Esophagus squamous epithelium (tissue), 5 donors: ENCODE measurements at regions not wholly inside any gene's neighbourhood (a gene's known extent, or its start where the extent isn't known, plus 50 kb on each side); places are given as distances from the start of the nearest gene placed in this dataset.
A peak's percentile ranks its signal among the peaks of the same experiment; 100 is the strongest.

Experiments
- DNase-seq: peaks from one replicate; lab custom pipeline; 2025; lab: John Stamatoyannopoulos, UW
- H3K27ac ChIP-seq, 4 donors: fragments of 200-600 bp; sonication (generic); one replicate each; pipeline ENCODE4 v1.5.1; 2016 to 2019; ENCODE audit warnings: mild to moderate bottlenecking in 1 of 4
- H3K27me3 ChIP-seq, 4 donors: fragments of 200-600 bp; sonication (generic); 1 replicate in 3 of 4; 2 replicates in 1 of 4; pipeline versions ENCODE4 v1.5.1 to v1.6.0; 2017 to 2021; ENCODE audit warnings: antibody characterized with exemption in 1 of 4
- H3K36me3 ChIP-seq, 3 donors: fragments of 200-600 bp; sonication (generic); one replicate each; pipeline ENCODE4 v1.5.1; 2016 to 2019
- H3K4me1 ChIP-seq, 3 donors: fragments of 200-600 bp; sonication (generic); one replicate each; pipeline ENCODE4 v1.5.1; 2017 to 2019
- H3K4me3 ChIP-seq, 4 donors: fragments of 200-600 bp; sonication (generic); 1 replicate in 3 of 4; 2 replicates in 1 of 4; pipeline ENCODE4 v1.5.1; 2016 to 2019; ENCODE audit warnings: mild to moderate bottlenecking in 2 of 4, moderate library complexity in 1 of 4
- H3K9me3 ChIP-seq, 3 donors: fragments of 200-600 bp; sonication (generic); one replicate each; pipeline ENCODE4 v1.5.1; 2016 to 2019
- CTCF ChIP-seq, 6 experiments: fragments of 450-650 bp in 4 of 6; fragments of 200-600 bp in 2 of 6; sonication (generic) in 2 of 6; IDR thresholded peaks; one replicate each; pipeline ENCODE4 v1.5.1; 2016 to 2019; ENCODE audit warnings: antibody characterized with exemption in 6 of 6, mild to moderate bottlenecking in 4 of 6, moderate library complexity in 4 of 6
- POLR2A ChIP-seq, 4 donors: fragments of 450-650 bp; IDR thresholded peaks; one replicate each; pipeline ENCODE4 v1.6.1; 2017; ENCODE audit warnings: antibody characterized with exemption in 4 of 4, mild to moderate bottlenecking in 4 of 4, moderate library complexity in 3 of 4
- WGBS, 2 donors: methylation state at CpG; one replicate each; pipeline ENCODE4 v1.1.5; 2018; 5-methylcytosine and 5-hydroxymethylcytosine counted together
- intact Hi-C: fragments of 100-400 bp; cut with DNase I; formaldehyde crosslinking; loops from one replicate; pipeline ENCODE4 v1.15.0; 2022
- donor health status: DM: yes; HTN: yes; CAD: no.

GRCh38 chr20:39532205-39532604 lies 570.1 kb downstream of the DHX35 start:
- no peak for TF ChIP-seq CTCF (IDR thresholded peaks at IDR 0.05)
- TF ChIP-seq POLR2A (IDR thresholded peaks at IDR 0.05), result no peak
- H3K27me3 ChIP-seq, result no peaks in the 10 kb centered on the region
- peaks cover 0 to 13% (median 0%) of the 10 kb centered on the region in 3 donors for H3K4me1 ChIP-seq
- intact Hi-C loops, result no loop called here
- H3K4me3 ChIP-seq, result no peak overlapping the region
- no peak overlapping the region for H3K27ac ChIP-seq
- 9 to 33% methylated on average over 1 of the region's 1 CpG for WGBS, 2 donors
- no peaks in the 10 kb centered on the region for H3K36me3 ChIP-seq
- H3K9me3 ChIP-seq, result no peaks in the 10 kb centered on the region
- no peak for DNase-seq

- Histone ChIP-seq H3K27ac (no peak overlapping the region), H3K36me3 (no peaks in the 10 kb centered on the region), H3K27me3 (no peaks in the 10 kb centered on the region), H3K4me3 (no peak overlapping the region), H3K4me1 (peaks cover 0 to 30% (median 13%) of the 10 kb centered on the region in 3 donors), H3K9me3 (no peaks in the 10 kb centered on the region)
- intact Hi-C loops, result no loop called here
- TF ChIP-seq CTCF (IDR thresholded peaks at IDR 0.05) (no peak), POLR2A (IDR thresholded peaks at IDR 0.05) (no peak)
- 92 to 95% methylated on average over 3 to 4 of the region's 4 CpGs for WGBS, 2 donors
- DNase-seq, result no peak
Observed at GRCh38 chr20:39528436-39528835, 566.3 kb downstream of the DHX35 start.

GRCh38 chr20:39524371-39524911 lies 562.3 kb downstream of the DHX35 start:
- H3K4me3 ChIP-seq, result no peak overlapping the region
- H3K27ac ChIP-seq, result peak overlapping the region in 1 of 4 donors; percentile 6
- no peaks in the 10 kb centered on the region for H3K36me3 ChIP-seq
- WGBS, 2 donors, result 13 to 23% methylated on average over 4 of the region's 4 CpGs
- DNase-seq, result no peak
- H3K27me3 ChIP-seq, result no peaks in the 10 kb centered on the region
- H3K4me1 ChIP-seq, result peaks cover 0 to 20% (median 13%) of the 10 kb centered on the region in 3 donors
- intact Hi-C loops, result no loop called here
- no peaks in the 10 kb centered on the region for H3K9me3 ChIP-seq
- TF ChIP-seq CTCF (IDR thresholded peaks at IDR 0.05) (no peak), POLR2A (IDR thresholded peaks at IDR 0.05) (no peak)

GRCh38 chr20:39523405-39523804 lies 561.3 kb downstream of the DHX35 start:
- 38 to 40% methylated on average over 1 of the region's 1 CpG for WGBS, 2 donors

GRCh38 chr20:39518654-39519053 lies 556.5 kb downstream of the DHX35 start:
- TF ChIP-seq CTCF (IDR thresholded peaks at IDR 0.05) (no peak), POLR2A (IDR thresholded peaks at IDR 0.05) (no peak)
- Histone ChIP-seq H3K9me3 (no peaks in the 10 kb centered on the region), H3K4me1 (peaks cover 0 to 6% (median under 1%) of the 10 kb centered on the region in 3 donors), H3K27ac (no peak overlapping the region), H3K27me3 (no peaks in the 10 kb centered on the region), H3K4me3 (no peak overlapping the region), H3K36me3 (no peaks in the 10 kb centered on the region)
- 79 to 81% methylated on average over 5 of the region's 5 CpGs for WGBS, 2 donors
- DNase-seq, result no peak
- intact Hi-C loops, result no loop called here

More at GRCh38 chr20:39523405-39523804, 561.3 kb downstream of the DHX35 start:
- no peak overlapping the region for H3K4me3 ChIP-seq
- no peaks in the 10 kb centered on the region for H3K27me3 ChIP-seq
- H3K4me1 ChIP-seq, result peaks cover 0 to 20% (median 13%) of the 10 kb centered on the region in 3 donors
- no peaks in the 10 kb centered on the region for H3K36me3 ChIP-seq
- no peak for DNase-seq
- TF ChIP-seq POLR2A (IDR thresholded peaks at IDR 0.05) (no peak), CTCF (IDR thresholded peaks at IDR 0.05) (no peak)
- intact Hi-C loops, result no loop called here
- no peak overlapping the region for H3K27ac ChIP-seq
- no peaks in the 10 kb centered on the region for H3K9me3 ChIP-seq
